ENCODE measurements at regions not wholly inside any gene's neighbourhood (a gene's known extent, or its start where the extent isn't known, plus 50 kb on each side); places are given as distances from the start of the nearest gene placed in this dataset.

DNA sequence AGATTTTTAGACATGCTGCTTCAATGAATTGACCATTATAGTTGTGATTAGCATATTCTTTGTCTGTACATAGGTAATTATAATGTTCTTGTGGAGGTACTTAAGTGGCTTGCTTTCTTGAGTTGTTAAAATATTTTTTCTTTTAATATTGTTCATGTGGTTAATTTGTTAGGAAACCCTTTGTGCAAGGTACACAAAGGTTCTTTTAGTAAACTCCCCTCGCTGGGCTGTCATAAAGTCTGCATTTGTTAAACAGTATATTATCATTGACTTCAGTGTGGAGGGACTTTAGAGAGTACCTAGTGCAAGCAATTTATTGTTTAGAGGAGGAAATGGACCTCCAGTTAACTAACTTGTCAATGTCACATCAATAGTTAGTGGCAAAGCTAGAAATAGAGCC is 52.5 kb downstream of the DISP1 start:
- Histone ChIP-seq H2AFZ (ENCODE audit: low read depth, low read length) (no peak overlapping the region), H3K27ac (ENCODE audit: insufficient read depth, low read depth, low read length) (no peak overlapping the region), H3K4me2 (ENCODE audit: insufficient read depth, low read length) (no peak overlapping the region), H4K20me1 (replicated peaks; ENCODE audit: control insufficient read depth, extremely low read depth, insufficient read depth, low read length) (no peaks in the 10 kb centered on the region), H3K27me3 (ENCODE audit: control insufficient read depth in 2 of 2, insufficient read depth in 2 of 2, low read length in 2 of 2) (no peaks in the 10 kb centered on the region), H3K9ac (replicated peaks; ENCODE audit: extremely low read depth, insufficient read depth, low read length) (no peak overlapping the region), H3K36me3 (ENCODE audit: control insufficient read depth in 2 of 2, extremely low read depth in 1 of 2, insufficient read depth in 2 of 2, low read length in 2 of 2) (no peaks in the 10 kb centered on the region), H3K9me3 (replicated peaks; ENCODE audit: control insufficient read depth, insufficient read depth, low read length) (no peaks in the 10 kb centered on the region), H3K79me2 (ENCODE audit: control insufficient read depth, insufficient read depth, low read length) (no peaks in the 10 kb centered on the region), H3K4me3 (replicated peaks in 1 of 3; ENCODE audit: insufficient read depth in 1 of 3, low read depth in 1 of 3, low read length in 3 of 3) (no peak overlapping the region), H3K9me1 (replicated peaks; ENCODE audit: control insufficient read depth, extremely low read depth, insufficient read depth, low read length) (no peaks in the 10 kb centered on the region), H3K4me1 (ENCODE audit: control insufficient read depth, extremely low read depth, insufficient read depth, low read length) (no peaks in the 10 kb centered on the region)
- CTCF ChIA-PET, result no interaction called here
- dilution Hi-C loops (cut with MboI; ENCODE audit: extremely low pct_ligation_motif_present, low sequenced_read_pairs) (no loop called here), intact Hi-C loops (cut with micrococcal nuclease) (no loop called here)
- POLR2A ChIA-PET, result no interaction called here
- FAIRE-seq, result no peak
- TF ChIP-seq MYC (IDR thresholded peaks at IDR 0.05; ENCODE audit: low read depth, low read length) (no peak), EZH2 (IDR thresholded peaks at IDR 0.05; ENCODE audit: borderline replicate concordance, low read depth, low read length, severe bottlenecking) (no peak), POLR2AphosphoS5 (IDR thresholded peaks at IDR 0.05; ENCODE audit: insufficient read depth, low read depth, low read length) (no peak), JUN (IDR thresholded peaks at IDR 0.05; ENCODE audit: borderline replicate concordance, insufficient read depth, insufficient read length, low read depth) (no peak)
- TF ChIP-seq, protein P1, sequence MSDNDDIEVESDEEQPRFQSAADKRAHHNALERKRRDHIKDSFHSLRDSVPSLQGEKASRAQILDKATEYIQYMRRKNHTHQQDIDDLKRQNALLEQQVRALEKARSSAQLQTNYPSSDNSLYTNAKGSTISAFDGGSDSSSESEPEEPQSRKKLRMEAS (IDR thresholded peaks at IDR 0.05; ENCODE audit: insufficient read depth, insufficient read length), result no peak
- no TSS peak for BruUV-seq (replicated peaks)
- no peak for DNase-seq (ENCODE audit: low read depth, low spot score)

DNA sequence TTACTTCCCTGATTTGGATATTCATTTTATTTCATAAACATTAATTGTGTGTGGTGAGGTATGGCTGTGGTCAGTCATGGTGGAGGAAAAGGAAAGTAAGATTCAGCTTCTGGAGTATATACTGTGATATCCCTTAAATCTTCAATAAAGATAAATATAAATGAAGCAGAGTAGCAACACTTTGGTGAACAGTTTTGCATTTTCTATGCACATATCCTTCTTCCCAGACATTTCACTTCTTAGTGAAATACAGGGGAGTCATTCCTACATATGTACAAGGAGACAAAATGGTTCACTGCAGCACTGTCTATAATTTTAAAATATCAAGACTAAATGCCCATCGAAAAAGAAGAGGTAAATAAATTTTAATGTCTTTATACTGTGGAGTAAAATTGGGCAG is 61.3 kb downstream of the DISP1 start:
- DNase-seq (ENCODE audit: low read depth, low spot score), result no peak
- Histone ChIP-seq H4K20me1 (replicated peaks; ENCODE audit: control insufficient read depth, extremely low read depth, insufficient read depth, low read length) (no peaks in the 10 kb centered on the region), H3K79me2 (ENCODE audit: control insufficient read depth, insufficient read depth, low read length) (no peaks in the 10 kb centered on the region), H2AFZ (ENCODE audit: low read depth, low read length) (no peak overlapping the region), H3K4me3 (replicated peaks in 1 of 3; ENCODE audit: insufficient read depth in 1 of 3, low read depth in 1 of 3, low read length in 3 of 3) (no peak overlapping the region), H3K27ac (ENCODE audit: insufficient read depth, low read depth, low read length) (no peak overlapping the region), H3K4me2 (ENCODE audit: insufficient read depth, low read length) (no peak overlapping the region), H3K36me3 (ENCODE audit: control insufficient read depth in 2 of 2, extremely low read depth in 1 of 2, insufficient read depth in 2 of 2, low read length in 2 of 2) (no peaks in the 10 kb centered on the region), H3K4me1 (ENCODE audit: control insufficient read depth, extremely low read depth, insufficient read depth, low read length) (no peaks in the 10 kb centered on the region), H3K9me3 (replicated peaks; ENCODE audit: control insufficient read depth, insufficient read depth, low read length) (no peaks in the 10 kb centered on the region), H3K27me3 (ENCODE audit: control insufficient read depth in 2 of 2, insufficient read depth in 2 of 2, low read length in 2 of 2) (no peaks in the 10 kb centered on the region), H3K9ac (replicated peaks; ENCODE audit: extremely low read depth, insufficient read depth, low read length) (no peak overlapping the region), H3K9me1 (replicated peaks; ENCODE audit: control insufficient read depth, extremely low read depth, insufficient read depth, low read length) (no peaks in the 10 kb centered on the region)
- CTCF ChIA-PET, result no interaction called here
- BruUV-seq (replicated peaks), result no TSS peak
- dilution Hi-C loops (cut with MboI; ENCODE audit: extremely low pct_ligation_motif_present, low sequenced_read_pairs) (no loop called here), intact Hi-C loops (cut with micrococcal nuclease) (no loop called here)
- POLR2A ChIA-PET, result no interaction called here
- no peak for FAIRE-seq
- TF ChIP-seq, protein P1 (IDR thresholded peaks at IDR 0.05; ENCODE audit: insufficient read depth, insufficient read length), result no peak
- TF ChIP-seq EZH2 (IDR thresholded peaks at IDR 0.05; ENCODE audit: borderline replicate concordance, low read depth, low read length, severe bottlenecking), result no peak
- no peak for TF ChIP-seq GATA2 (IDR thresholded peaks at IDR 0.05; ENCODE audit: insufficient read depth, insufficient read length, low read depth, low read length)
